Loucy (cell line): ENCODE measurements at regions not wholly inside any gene's neighbourhood (a gene's known extent, or its start where the extent isn't known, plus 50 kb on each side); places are given as distances from the start of the nearest gene placed in this dataset.

Experiments
- H2AFZ ChIP-seq: fragments of 200-600 bp; sonication (generic); 2 replicates; pipeline ENCODE4 v1.6.0; 2016; ENCODE audit warnings: antibody characterized with exemption, mild to moderate bottlenecking, low read length, moderate library complexity
- H3F3A ChIP-seq: fragments of 200-600 bp; 2 replicates; pipeline ENCODE4 v1.6.0; 2016; ENCODE audit warnings: antibody characterized with exemption, low read depth, mild to moderate bottlenecking
- H3K27me3 ChIP-seq: fragments of 200-600 bp; sonication (generic); 2 replicates; pipeline ENCODE4 v1.6.1; 2014; ENCODE audit warnings: low read length, mild to moderate bottlenecking; ENCODE audit not compliant: insufficient read depth, poor library complexity, severe bottlenecking
- H3K36me3 ChIP-seq: fragments of 200-600 bp; sonication (generic); 2 replicates; pipeline ENCODE4 v1.6.1; 2016; ENCODE audit warnings: low read length; ENCODE audit not compliant: insufficient read depth
- H3K4me1 ChIP-seq: fragments of 200-600 bp; sonication (generic); 2 replicates; pipeline ENCODE4 v1.5.1; 2014; ENCODE audit warnings: low read length, mild to moderate bottlenecking; ENCODE audit not compliant: insufficient read depth, poor library complexity, severe bottlenecking
- H3K4me2 ChIP-seq: fragments of 200-600 bp; sonication (generic); 2 replicates; pipeline ENCODE4 v1.6.0; 2014; ENCODE audit warnings: antibody characterized with exemption, low read length, low read depth, mild to moderate bottlenecking; ENCODE audit not compliant: poor library complexity, severe bottlenecking
- H3K4me3 ChIP-seq: fragments of 200-600 bp; sonication (generic); 2 replicates; pipeline ENCODE4 v1.5.1; 2014; ENCODE audit warnings: low read length, mild to moderate bottlenecking, mixed read lengths; ENCODE audit not compliant: poor library complexity, severe bottlenecking
- H3K79me2 ChIP-seq: fragments of 200-600 bp; sonication (generic); 2 replicates; pipeline ENCODE4 v1.6.1; 2014; ENCODE audit warnings: low read length; ENCODE audit not compliant: insufficient read depth
- H3K9ac ChIP-seq: fragments of 200-600 bp; sonication (generic); 2 replicates; pipeline ENCODE4 v1.6.0; 2014; ENCODE audit warnings: mild to moderate bottlenecking, low read depth, low read length, moderate library complexity; ENCODE audit not compliant: poor library complexity, severe bottlenecking
- H3K9me2 ChIP-seq: fragments of 200-600 bp; sonication (generic); replicated peaks from 2 replicates; pipeline ENCODE4 v1.6.1; 2016; ENCODE audit warnings: low read depth, low read length, mixed read lengths
- H3K9me3 ChIP-seq: fragments of 200-600 bp; sonication (generic); 2 replicates; pipeline ENCODE4 v1.6.1; 2014; ENCODE audit warnings: mild to moderate bottlenecking, antibody characterized with exemption, low read length, low read depth; ENCODE audit not compliant: insufficient read depth
- H4K20me1 ChIP-seq: fragments of 200-600 bp; sonication (generic); 2 replicates; pipeline ENCODE4 v1.6.0; 2014; ENCODE audit warnings: antibody characterized with exemption, low read length, mild to moderate bottlenecking; ENCODE audit not compliant: insufficient read depth, poor library complexity, severe bottlenecking
- CTCF ChIP-seq: fragments of 200-600 bp; sonication (generic); conservative IDR thresholded peaks from 2 replicates; pipeline ENCODE4 v1.5.1; 2014; ENCODE audit warnings: mild to moderate bottlenecking, antibody characterized with exemption, low read length
- EZH2phosphoT487 ChIP-seq: fragments of 200-600 bp; IDR thresholded peaks from 2 replicates; pipeline ENCODE4 v1.6.1; 2018; ENCODE audit warnings: antibody characterized with exemption, mild to moderate bottlenecking, moderate library complexity, borderline replicate concordance

DNA sequence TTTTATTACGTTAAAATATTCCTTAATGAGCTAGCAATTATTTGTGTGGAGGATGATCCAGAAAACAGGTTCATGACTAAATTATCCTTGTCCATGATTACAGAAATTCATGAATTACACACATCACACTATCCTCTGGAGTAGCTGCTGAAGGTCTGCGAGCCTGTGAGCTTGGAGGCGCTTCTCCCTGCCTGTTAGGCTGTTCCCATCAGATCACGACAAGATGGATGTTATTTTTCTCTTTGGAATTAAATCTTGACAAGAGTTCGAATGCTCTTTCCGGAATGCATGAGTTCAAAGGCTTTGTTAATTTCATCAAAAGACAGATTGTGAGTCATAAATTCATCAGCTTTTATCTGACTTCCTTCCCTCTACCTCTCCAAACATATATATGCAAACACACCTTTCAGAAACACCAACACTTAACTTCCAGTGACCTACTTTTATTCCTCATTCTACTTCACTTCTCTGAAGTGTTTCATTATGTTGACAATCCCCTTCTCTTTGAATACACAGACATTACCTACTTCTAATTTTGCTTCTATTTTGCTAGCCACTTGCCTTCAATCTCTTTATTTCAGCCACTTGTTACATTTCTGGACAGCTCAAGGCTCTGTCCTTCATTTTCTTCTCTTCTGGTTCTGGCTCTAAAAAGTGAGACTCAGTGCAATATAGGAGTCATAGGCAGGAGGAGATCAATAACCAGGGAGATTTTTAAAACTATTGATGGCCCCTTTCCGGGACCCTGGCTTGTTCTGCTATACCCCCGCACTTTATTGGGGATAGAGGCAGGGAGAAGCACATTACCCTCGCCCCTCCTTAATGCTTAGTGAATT, 274.6 kb downstream of the BTG1 start:
- no peak overlapping the region for H2AFZ ChIP-seq
- no peaks in the 10 kb centered on the region for H3K9me3 ChIP-seq
- no peaks in the 10 kb centered on the region for H3K9me2 ChIP-seq
- no peaks in the 10 kb centered on the region for H3F3A ChIP-seq
- no peak overlapping the region for H3K4me3 ChIP-seq
- no peak for TF ChIP-seq CTCF
- TF ChIP-seq EZH2phosphoT487 = no peak
- H3K36me3 ChIP-seq = no peaks in the 10 kb centered on the region
- no peaks in the 10 kb centered on the region for H4K20me1 ChIP-seq
- no peaks in the 10 kb centered on the region for H3K4me1 ChIP-seq
- no peak overlapping the region for H3K9ac ChIP-seq
- H3K79me2 ChIP-seq = no peaks in the 10 kb centered on the region
- no peak overlapping the region for H3K4me2 ChIP-seq
- H3K27me3 ChIP-seq = no peaks in the 10 kb centered on the region

DNA sequence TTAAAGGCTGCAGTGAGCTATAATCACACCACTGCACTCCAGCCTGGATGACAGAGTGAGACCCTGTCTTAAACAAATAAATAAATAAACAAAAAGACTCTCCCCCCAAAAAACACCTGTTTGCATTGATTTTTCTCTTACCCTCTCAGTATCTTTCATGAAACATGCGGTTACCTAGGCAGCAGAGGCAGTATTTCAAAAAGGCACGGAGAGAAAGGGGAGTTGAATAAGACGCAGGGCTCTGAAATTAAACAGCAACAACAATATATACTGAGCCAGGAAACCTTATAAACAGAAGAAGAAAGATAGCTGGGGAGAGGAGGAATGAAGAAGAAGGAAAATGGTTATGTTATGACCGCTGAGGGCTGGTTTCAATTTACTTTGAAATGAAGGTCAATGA, 277.6 kb downstream of the BTG1 start:
- Histone ChIP-seq H3K9me2 (no peaks in the 10 kb centered on the region), H4K20me1 (no peaks in the 10 kb centered on the region), H3K79me2 (no peaks in the 10 kb centered on the region), H3K4me1 (no peaks in the 10 kb centered on the region), H2AFZ (no peak overlapping the region), H3K27me3 (no peaks in the 10 kb centered on the region), H3K9me3 (no peaks in the 10 kb centered on the region), H3K4me3 (no peak overlapping the region), H3F3A (no peaks in the 10 kb centered on the region), H3K36me3 (no peaks in the 10 kb centered on the region), H3K4me2 (no peak overlapping the region), H3K9ac (no peak overlapping the region)
- TF ChIP-seq EZH2phosphoT487 = no peak
- TF ChIP-seq CTCF = no peak

DNA sequence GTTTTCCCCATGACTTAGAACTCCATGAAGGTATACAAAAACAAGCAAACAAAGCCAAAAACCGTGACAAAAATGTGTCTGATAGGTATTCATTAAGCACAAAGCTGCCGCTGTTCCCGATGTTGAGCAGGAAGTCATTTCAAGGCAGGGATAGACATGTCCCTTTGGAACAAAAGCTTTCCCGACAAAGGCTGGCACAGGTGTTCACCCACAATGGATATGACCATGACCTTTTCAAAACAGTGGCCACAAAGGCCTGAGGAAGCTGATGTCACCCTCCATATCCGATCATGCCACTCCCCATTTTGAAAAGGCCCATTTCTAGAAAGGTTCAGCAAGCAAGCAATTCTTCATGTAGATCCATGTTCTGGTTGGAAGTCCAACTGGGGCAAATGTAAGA, 279.1 kb downstream of the BTG1 start:
- no peak overlapping the region for H3K4me2 ChIP-seq
- H3K79me2 ChIP-seq = no peaks in the 10 kb centered on the region
- H3K4me3 ChIP-seq = no peak overlapping the region
- no peak for TF ChIP-seq EZH2phosphoT487
- no peak for TF ChIP-seq CTCF
- no peaks in the 10 kb centered on the region for H3K36me3 ChIP-seq
- no peaks in the 10 kb centered on the region for H3K9me3 ChIP-seq
- no peak overlapping the region for H3K9ac ChIP-seq
- no peaks in the 10 kb centered on the region for H3K27me3 ChIP-seq
- no peaks in the 10 kb centered on the region for H3K4me1 ChIP-seq
- H3F3A ChIP-seq = no peaks in the 10 kb centered on the region
- H3K9me2 ChIP-seq = no peaks in the 10 kb centered on the region
- no peak overlapping the region for H2AFZ ChIP-seq
- no peaks in the 10 kb centered on the region for H4K20me1 ChIP-seq
